ENCODE measurements at regions not wholly inside any gene's neighbourhood (a gene's known extent, or its start where the extent isn't known, plus 50 kb on each side); places are given as distances from the start of the nearest gene placed in this dataset.

- Histone ChIP-seq H3K4me1 (ENCODE audit: control insufficient read depth, insufficient read depth, low read length) (no peaks in the 10 kb centered on the region), H3K27ac (ENCODE audit: control insufficient read depth, insufficient read depth) (no peak overlapping the region), H2AFZ (ENCODE audit: control insufficient read depth, low read depth, low read length) (no peak overlapping the region), H3K36me3 (ENCODE audit: control insufficient read depth in 2 of 2, insufficient read depth in 2 of 2, low read length in 1 of 2) (no peaks in the 10 kb centered on the region), H3K9ac (ENCODE audit: control insufficient read depth, insufficient read depth, low read length) (no peak overlapping the region), H3K27me3 (replicated peaks in 1 of 2; ENCODE audit: control insufficient read depth in 2 of 2, insufficient read depth in 2 of 2, low read length in 1 of 2) (no peaks in the 10 kb centered on the region), H3K4me2 (ENCODE audit: control insufficient read depth, insufficient read depth) (no peak overlapping the region), H3K9me3 (replicated peaks; ENCODE audit: control insufficient read depth, insufficient read depth, low read length) (no peaks in the 10 kb centered on the region), H4K20me1 (ENCODE audit: control insufficient read depth, insufficient read depth) (no peaks in the 10 kb centered on the region), H3K4me3 (no peak overlapping the region), H3K79me2 (ENCODE audit: control insufficient read depth, insufficient read depth, low read length) (no peaks in the 10 kb centered on the region)
- POLR2A ChIA-PET = interaction anchor here (0.6 kb wide), 1 partner anchor 185 kb away, joined by 3 read pairs; no protein-coding TSS in a partner anchor
- WGBS (ENCODE audit: insufficient coverage, insufficient replicate concordance, low lambda C conversion rate, missing lambda C conversion rate) = 0% methylated on average over 2 of the region's 2 CpGs
- in situ Hi-C loops (cut with MboI) = no loop called here
- no peak for FAIRE-seq
- RAD21 ChIA-PET (ENCODE audit: unreplicated experiment) = no interaction called here
- intact Hi-C loops (cut with micrococcal nuclease; ENCODE audit: unreplicated experiment) = no loop called here
- TF ChIP-seq PAX5 (IDR thresholded peaks at IDR 0.05; ENCODE audit: borderline replicate concordance, low read depth, low read length) (no peak), ELK1 (IDR thresholded peaks at IDR 0.05; ENCODE audit: low read depth, low read length) (no peak)
- CTCF ChIA-PET = interaction anchor here (1.0 to 12.9 kb wide), 2 partner anchors 9 to 180 kb away, joined by 3 to 257 read pairs; partner anchors contain the start of gene PLPP3
- no peak for DNase-seq (ENCODE audit: low read depth, low spot score)
- SMC1A ChIA-PET (ENCODE audit: uncharacterized antibody, unreplicated experiment) = interaction anchor here (0.6 to 14.2 kb wide), 11 partner anchors 15 to 200 kb away, joined by 3 to 154 read pairs (median 7); partner anchors contain the start of gene PLPP3
- BruUV-seq (replicated peaks) = no TSS peak
- ATAC-seq = no peak
Observed at GRCh38 chr1:56399326-56399725, 180.0 kb downstream of the PLPP3 start.

- no peak for FAIRE-seq
- ChIA-PET CTCF (interaction anchor here (0.9 to 1.0 kb wide), 2 partner anchors 11 kb away, joined by 3 to 5 read pairs; no protein-coding TSS in a partner anchor), SMC1A (ENCODE audit: uncharacterized antibody, unreplicated experiment) (interaction anchor here (0.6 to 2.2 kb wide), 9 partner anchors 11 to 538 kb away, joined by 3 to 8 read pairs (median 3); no protein-coding TSS in a partner anchor), POLR2A (interaction anchor here (0.7 kb wide), 1 partner anchor 583 kb away, joined by 4 read pairs; no protein-coding TSS in a partner anchor), RAD21 (ENCODE audit: unreplicated experiment) (no interaction called here)
- no peak for TF ChIP-seq CREM (IDR thresholded peaks at IDR 0.05; ENCODE audit: low read depth)
- no peak for TF ChIP-seq RBBP5 (conservative IDR thresholded peaks at IDR 0.05)
- TF ChIP-seq ZNF622 (IDR thresholded peaks at IDR 0.05) = no peak
- TF ChIP-seq POLR2AphosphoS2 (IDR thresholded peaks at IDR 0.05; ENCODE audit: low read depth, low read length) = no peak
- TF ChIP-seq, protein P1, sequence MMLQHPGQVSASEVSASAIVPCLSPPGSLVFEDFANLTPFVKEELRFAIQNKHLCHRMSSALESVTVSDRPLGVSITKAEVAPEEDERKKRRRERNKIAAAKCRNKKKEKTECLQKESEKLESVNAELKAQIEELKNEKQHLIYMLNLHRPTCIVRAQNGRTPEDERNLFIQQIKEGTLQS (IDR thresholded peaks at IDR 0.05; ENCODE audit: borderline replicate concordance, extremely low read depth, low read depth, low read length) = no peak
- TF ChIP-seq IRF4 (IDR thresholded peaks at IDR 0.05; ENCODE audit: low read depth, low read length) = no peak
- no peak for TF ChIP-seq RFX5 (IDR thresholded peaks at IDR 0.05; ENCODE audit: low read depth, low read length)
- TF ChIP-seq, protein P2, sequence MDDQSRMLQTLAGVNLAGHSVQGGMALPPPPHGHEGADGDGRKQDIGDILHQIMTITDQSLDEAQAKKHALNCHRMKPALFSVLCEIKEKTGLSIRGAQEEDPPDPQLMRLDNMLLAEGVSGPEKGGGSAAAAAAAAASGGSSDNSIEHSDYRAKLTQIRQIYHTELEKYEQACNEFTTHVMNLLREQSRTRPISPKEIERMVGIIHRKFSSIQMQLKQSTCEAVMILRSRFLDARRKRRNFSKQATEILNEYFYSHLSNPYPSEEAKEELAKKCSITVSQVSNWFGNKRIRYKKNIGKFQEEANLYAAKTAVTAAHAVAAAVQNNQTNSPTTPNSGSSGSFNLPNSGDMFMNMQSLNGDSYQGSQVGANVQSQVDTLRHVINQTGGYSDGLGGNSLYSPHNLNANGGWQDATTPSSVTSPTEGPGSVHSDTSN (IDR thresholded peaks at IDR 0.05; ENCODE audit: insufficient replicate concordance, low read depth, low read length) = no peak
- TF ChIP-seq PAX5 (IDR thresholded peaks at IDR 0.05; ENCODE audit: borderline replicate concordance, low read depth, low read length) = no peak
- TF ChIP-seq NFIC (IDR thresholded peaks at IDR 0.05; ENCODE audit: low read depth, low read length) = no peak
- TF ChIP-seq GABPA (IDR thresholded peaks at IDR 0.05; ENCODE audit: low read depth) = no peak
- no peak for ATAC-seq
- Histone ChIP-seq H3K79me2 (ENCODE audit: control insufficient read depth, insufficient read depth, low read length) (no peaks in the 10 kb centered on the region), H3K4me2 (ENCODE audit: control insufficient read depth, insufficient read depth) (no peak overlapping the region), H3K9ac (ENCODE audit: control insufficient read depth, insufficient read depth, low read length) (no peak overlapping the region), H3K27me3 (replicated peaks in 1 of 2; ENCODE audit: control insufficient read depth in 2 of 2, insufficient read depth in 2 of 2, low read length in 1 of 2) (no peaks in the 10 kb centered on the region), H3K4me1 (ENCODE audit: control insufficient read depth, insufficient read depth, low read length) (no peaks in the 10 kb centered on the region), H2AFZ (ENCODE audit: control insufficient read depth, low read depth, low read length) (no peak overlapping the region), H3K27ac (ENCODE audit: control insufficient read depth, insufficient read depth) (no peak overlapping the region), H3K36me3 (ENCODE audit: control insufficient read depth in 2 of 2, insufficient read depth in 2 of 2, low read length in 1 of 2) (no peaks in the 10 kb centered on the region), H3K9me3 (replicated peaks; ENCODE audit: control insufficient read depth, insufficient read depth, low read length) (no peaks in the 10 kb centered on the region), H4K20me1 (ENCODE audit: control insufficient read depth, insufficient read depth) (no peaks in the 10 kb centered on the region), H3K4me3 (no peak overlapping the region)
- WGBS (ENCODE audit: insufficient coverage, insufficient replicate concordance, low lambda C conversion rate, missing lambda C conversion rate) = 6% methylated on average over 2 of the region's 2 CpGs
- in situ Hi-C loops (cut with MboI) (no loop called here), intact Hi-C loops (cut with micrococcal nuclease; ENCODE audit: unreplicated experiment) (no loop called here)
- no peak for DNase-seq (ENCODE audit: low read depth, low spot score)
- BruUV-seq (replicated peaks) = no TSS peak
Observed at GRCh38 chr1:56397811-56398231, 181.5 kb downstream of the PLPP3 start.
